ENCODE measurements at regions not wholly inside any gene's neighbourhood (a gene's known extent, or its start where the extent isn't known, plus 50 kb on each side); places are given as distances from the start of the nearest gene placed in this dataset.

DNA sequence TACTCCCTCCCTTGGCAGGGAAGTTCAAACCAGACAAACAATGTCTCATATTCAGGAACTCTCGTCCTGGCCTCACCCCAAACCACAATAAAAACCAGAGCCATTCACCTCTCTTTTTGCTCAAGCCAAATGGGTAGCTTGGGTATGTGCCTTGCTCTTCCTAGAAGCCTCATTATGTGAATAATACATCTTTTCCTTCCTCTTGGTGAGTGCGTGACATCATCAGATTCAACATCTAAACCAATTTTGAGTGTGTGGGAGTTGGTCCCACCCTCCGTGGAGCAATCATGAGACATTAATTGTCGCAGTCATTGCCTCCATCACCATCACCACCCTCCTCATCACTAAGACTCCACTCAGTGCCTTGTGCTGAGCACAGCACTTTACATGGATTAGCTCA is 482.9 kb downstream of the PTPRU start:
- no peak overlapping the region for H2AFZ ChIP-seq (ENCODE audit: control insufficient read depth, low read depth, low read length)
- RAD21 ChIA-PET (ENCODE audit: unreplicated experiment): no interaction called here
- POLR2A ChIA-PET: no interaction called here
- WGBS (ENCODE audit: insufficient coverage, insufficient replicate concordance, low lambda C conversion rate, missing lambda C conversion rate): 0% methylated on average over 4 of the region's 4 CpGs
- H3K27me3 ChIP-seq (replicated peaks in 1 of 2; ENCODE audit: control insufficient read depth in 2 of 2, insufficient read depth in 2 of 2, low read length in 1 of 2): no peaks in the 10 kb centered on the region
- peaks cover 2% of the 10 kb centered on the region; the same call in 1 of the 3 replicates for H3K9me3 ChIP-seq (replicated peaks; ENCODE audit: control insufficient read depth, insufficient read depth, low read length)
- H3K4me3 ChIP-seq: no peak overlapping the region
- no TSS peak for BruUV-seq (replicated peaks)
- FAIRE-seq: no peak
- CTCF ChIA-PET: no interaction called here
- no peak overlapping the region for H3K4me2 ChIP-seq (ENCODE audit: control insufficient read depth, insufficient read depth)
- no peak overlapping the region for H3K27ac ChIP-seq (ENCODE audit: control insufficient read depth, insufficient read depth)
- no peak overlapping the region for H3K9ac ChIP-seq (ENCODE audit: control insufficient read depth, insufficient read depth, low read length)
- SMC1A ChIA-PET (ENCODE audit: uncharacterized antibody, unreplicated experiment): no interaction called here
- TF ChIP-seq MTA3 (IDR thresholded peaks at IDR 0.05; ENCODE audit: borderline replicate concordance, low read length) (no peak), SMARCA5 (IDR thresholded peaks at IDR 0.05) (no peak), EGR1 (IDR thresholded peaks at IDR 0.05; ENCODE audit: borderline replicate concordance in 1 of 2, low read depth in 2 of 2, low read length in 2 of 2) (no peak), WRNIP1 (IDR thresholded peaks at IDR 0.05; ENCODE audit: borderline replicate concordance, low read depth, low read length) (no peak), SPI1 (IDR thresholded peaks at IDR 0.05; ENCODE audit: borderline replicate concordance, insufficient read depth, low read depth, low read length) (no peak), CREM (IDR thresholded peaks at IDR 0.05; ENCODE audit: low read depth) (no peak), LARP7 (IDR thresholded peaks at IDR 0.05) (no peak), PAX5 (IDR thresholded peaks at IDR 0.05; ENCODE audit: borderline replicate concordance, low read depth, low read length) (no peak), CREB1 (IDR thresholded peaks at IDR 0.05; ENCODE audit: low read depth) (no peak), RCOR1 (conservative IDR thresholded peaks at IDR 0.05; ENCODE audit: low read depth, low read length) (no peak), STAT3 (IDR thresholded peaks at IDR 0.05; ENCODE audit: low read depth, low read length) (no peak), MXI1 (IDR thresholded peaks at IDR 0.05; ENCODE audit: low read depth, low read length) (no peak), GABPA (IDR thresholded peaks at IDR 0.05; ENCODE audit: low read depth) (no peak), BRCA1 (IDR thresholded peaks at IDR 0.05; ENCODE audit: low read depth, low read length) (no peak), REST (IDR thresholded peaks at IDR 0.05; ENCODE audit: low read depth, low read length) (no peak)
- TF ChIP-seq, protein P1, sequence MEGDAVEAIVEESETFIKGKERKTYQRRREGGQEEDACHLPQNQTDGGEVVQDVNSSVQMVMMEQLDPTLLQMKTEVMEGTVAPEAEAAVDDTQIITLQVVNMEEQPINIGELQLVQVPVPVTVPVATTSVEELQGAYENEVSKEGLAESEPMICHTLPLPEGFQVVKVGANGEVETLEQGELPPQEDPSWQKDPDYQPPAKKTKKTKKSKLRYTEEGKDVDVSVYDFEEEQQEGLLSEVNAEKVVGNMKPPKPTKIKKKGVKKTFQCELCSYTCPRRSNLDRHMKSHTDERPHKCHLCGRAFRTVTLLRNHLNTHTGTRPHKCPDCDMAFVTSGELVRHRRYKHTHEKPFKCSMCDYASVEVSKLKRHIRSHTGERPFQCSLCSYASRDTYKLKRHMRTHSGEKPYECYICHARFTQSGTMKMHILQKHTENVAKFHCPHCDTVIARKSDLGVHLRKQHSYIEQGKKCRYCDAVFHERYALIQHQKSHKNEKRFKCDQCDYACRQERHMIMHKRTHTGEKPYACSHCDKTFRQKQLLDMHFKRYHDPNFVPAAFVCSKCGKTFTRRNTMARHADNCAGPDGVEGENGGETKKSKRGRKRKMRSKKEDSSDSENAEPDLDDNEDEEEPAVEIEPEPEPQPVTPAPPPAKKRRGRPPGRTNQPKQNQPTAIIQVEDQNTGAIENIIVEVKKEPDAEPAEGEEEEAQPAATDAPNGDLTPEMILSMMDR (IDR thresholded peaks at IDR 0.05 in 2 of 3, conservative IDR thresholded peaks at IDR 0.05 in 1 of 3; ENCODE audit: control insufficient read depth in 2 of 3, extremely low read depth in 1 of 3, insufficient read depth in 1 of 3, low read depth in 3 of 3, low read length in 3 of 3): no peak
- TF ChIP-seq, protein P2, sequence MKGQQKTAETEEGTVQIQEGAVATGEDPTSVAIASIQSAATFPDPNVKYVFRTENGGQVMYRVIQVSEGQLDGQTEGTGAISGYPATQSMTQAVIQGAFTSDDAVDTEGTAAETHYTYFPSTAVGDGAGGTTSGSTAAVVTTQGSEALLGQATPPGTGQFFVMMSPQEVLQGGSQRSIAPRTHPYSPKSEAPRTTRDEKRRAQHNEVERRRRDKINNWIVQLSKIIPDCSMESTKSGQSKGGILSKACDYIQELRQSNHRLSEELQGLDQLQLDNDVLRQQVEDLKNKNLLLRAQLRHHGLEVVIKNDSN (IDR thresholded peaks at IDR 0.05; ENCODE audit: borderline replicate concordance, extremely low read length, insufficient read depth, low read depth, low read length): no peak
- TF ChIP-seq, protein P3, sequence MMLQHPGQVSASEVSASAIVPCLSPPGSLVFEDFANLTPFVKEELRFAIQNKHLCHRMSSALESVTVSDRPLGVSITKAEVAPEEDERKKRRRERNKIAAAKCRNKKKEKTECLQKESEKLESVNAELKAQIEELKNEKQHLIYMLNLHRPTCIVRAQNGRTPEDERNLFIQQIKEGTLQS (IDR thresholded peaks at IDR 0.05; ENCODE audit: borderline replicate concordance, extremely low read depth, low read depth, low read length): no peak
- intact Hi-C loops (cut with micrococcal nuclease; ENCODE audit: unreplicated experiment): no loop called here
- H3K36me3 ChIP-seq (ENCODE audit: control insufficient read depth in 2 of 2, insufficient read depth in 2 of 2, low read length in 1 of 2): no peaks in the 10 kb centered on the region
- no peaks in the 10 kb centered on the region for H4K20me1 ChIP-seq (ENCODE audit: control insufficient read depth, insufficient read depth)
- no peak for ATAC-seq
- in situ Hi-C loops (cut with MboI): no loop called here
- H3K4me1 ChIP-seq (ENCODE audit: control insufficient read depth, insufficient read depth, low read length): no peaks in the 10 kb centered on the region
- DNase-seq (ENCODE audit: low read depth, low spot score): no peak
- no peaks in the 10 kb centered on the region for H3K79me2 ChIP-seq (ENCODE audit: control insufficient read depth, insufficient read depth, low read length)
